C4-2B (cell line): ENCODE measurements at regions not wholly inside any gene's neighbourhood (a gene's known extent, or its start where the extent isn't known, plus 50 kb on each side); places are given as distances from the start of the nearest gene placed in this dataset.

Experiments used
- ZFX ChIP-seq: fragments of 450-650 bp; IDR thresholded peaks from 2 replicates; pipeline ENCODE4 v1.6.1; 2017
- TF ChIP-seq, protein P1 (sequence below): fragments of 450-650 bp; conservative IDR thresholded peaks from 2 replicates; pipeline ENCODE4 v1.5.1; 2017; ENCODE audit warnings: mild to moderate bottlenecking

DNA sequence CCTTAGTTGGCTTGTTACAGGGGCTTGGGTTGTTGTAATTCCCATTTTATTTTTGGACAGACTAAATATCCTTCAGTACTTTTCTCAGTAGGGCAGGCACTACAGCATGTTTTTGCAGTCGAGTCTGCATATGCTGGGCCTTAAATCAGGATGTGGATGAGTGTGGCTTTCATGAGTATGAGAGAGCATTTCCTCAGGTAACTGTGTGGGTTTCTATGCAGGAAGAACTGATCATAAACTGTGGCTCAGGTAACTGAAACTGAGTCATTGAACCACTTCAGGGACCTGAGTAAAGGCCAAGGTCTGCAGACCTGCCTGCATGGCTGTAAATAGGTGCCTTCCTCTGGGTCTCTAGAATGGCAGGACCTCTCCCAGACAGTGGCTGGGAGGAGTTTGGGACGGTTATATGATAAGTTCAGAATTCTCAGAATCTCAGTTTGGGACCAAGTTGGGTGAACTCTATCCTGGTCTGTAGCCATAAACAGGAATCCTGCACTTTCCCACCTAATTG lies 112.1 kb downstream of the ZNF737 start:
- TF ChIP-seq, protein P1, sequence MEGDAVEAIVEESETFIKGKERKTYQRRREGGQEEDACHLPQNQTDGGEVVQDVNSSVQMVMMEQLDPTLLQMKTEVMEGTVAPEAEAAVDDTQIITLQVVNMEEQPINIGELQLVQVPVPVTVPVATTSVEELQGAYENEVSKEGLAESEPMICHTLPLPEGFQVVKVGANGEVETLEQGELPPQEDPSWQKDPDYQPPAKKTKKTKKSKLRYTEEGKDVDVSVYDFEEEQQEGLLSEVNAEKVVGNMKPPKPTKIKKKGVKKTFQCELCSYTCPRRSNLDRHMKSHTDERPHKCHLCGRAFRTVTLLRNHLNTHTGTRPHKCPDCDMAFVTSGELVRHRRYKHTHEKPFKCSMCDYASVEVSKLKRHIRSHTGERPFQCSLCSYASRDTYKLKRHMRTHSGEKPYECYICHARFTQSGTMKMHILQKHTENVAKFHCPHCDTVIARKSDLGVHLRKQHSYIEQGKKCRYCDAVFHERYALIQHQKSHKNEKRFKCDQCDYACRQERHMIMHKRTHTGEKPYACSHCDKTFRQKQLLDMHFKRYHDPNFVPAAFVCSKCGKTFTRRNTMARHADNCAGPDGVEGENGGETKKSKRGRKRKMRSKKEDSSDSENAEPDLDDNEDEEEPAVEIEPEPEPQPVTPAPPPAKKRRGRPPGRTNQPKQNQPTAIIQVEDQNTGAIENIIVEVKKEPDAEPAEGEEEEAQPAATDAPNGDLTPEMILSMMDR = no peak
- no peak for TF ChIP-seq ZFX
